ENCODE measurements at regions not wholly inside any gene's neighbourhood (a gene's known extent, or its start where the extent isn't known, plus 50 kb on each side); places are given as distances from the start of the nearest gene placed in this dataset.

GRCh38 chr14:85883966-85884365, 354.0 kb downstream of the FLRT2 start:
- DNase-seq (no peak), ATAC-seq (ENCODE audit: low read depth) (no peak)
- Mint-ChIP-seq H3K27me3 (no peaks in the 10 kb centered on the region), H3K36me3 (ENCODE audit: low read depth) (no peaks in the 10 kb centered on the region), H3K4me3 (no peak overlapping the region), H3K4me1 (no peaks in the 10 kb centered on the region), H3K27ac (no peak overlapping the region), H3K9me3 (no peaks in the 10 kb centered on the region)
- intact Hi-C loops (cut with micrococcal nuclease), result no loop called here
- POLR2A ChIA-PET, result no interaction called here
- no peak for TF ChIP-seq CTCF (IDR thresholded peaks at IDR 0.05)
- CTCF ChIA-PET, result no interaction called here

- Mint-ChIP-seq H3K4me1 (no peaks in the 10 kb centered on the region), H3K4me3 (no peak overlapping the region), H3K27me3 (no peaks in the 10 kb centered on the region), H3K36me3 (ENCODE audit: low read depth) (no peaks in the 10 kb centered on the region), H3K27ac (no peak overlapping the region), H3K9me3 (no peaks in the 10 kb centered on the region)
- ChIA-PET CTCF (no interaction called here), POLR2A (no interaction called here)
- intact Hi-C loops (cut with micrococcal nuclease), result no loop called here
- TF ChIP-seq CTCF (IDR thresholded peaks at IDR 0.05), result no peak
- DNase-seq (no peak), ATAC-seq (ENCODE audit: low read depth) (no peak)
Measured at GRCh38 chr14:85883101-85883500, 353.2 kb downstream of the FLRT2 start.

- CTCF ChIA-PET, result no interaction called here
- no peak for TF ChIP-seq CTCF (IDR thresholded peaks at IDR 0.05)
Measured at GRCh38 chr14:85881935-85882334, 352.0 kb downstream of the FLRT2 start.

GRCh38 chr14:85878874-85879273, 348.9 kb downstream of the FLRT2 start:
- H3K9me3 Mint-ChIP-seq, result no peaks in the 10 kb centered on the region
- intact Hi-C loops (cut with micrococcal nuclease), result no loop called here
- POLR2A ChIA-PET, result no interaction called here
- no peak for TF ChIP-seq CTCF (IDR thresholded peaks at IDR 0.05)
- CTCF ChIA-PET, result no interaction called here
- H3K36me3 Mint-ChIP-seq (ENCODE audit: low read depth), result no peaks in the 10 kb centered on the region
- H3K4me3 Mint-ChIP-seq, result no peak overlapping the region
- no peaks in the 10 kb centered on the region for H3K27me3 Mint-ChIP-seq
- no peak for ATAC-seq (ENCODE audit: low read depth)
- H3K27ac Mint-ChIP-seq, result no peak overlapping the region
- no peak for DNase-seq
- no peaks in the 10 kb centered on the region for H3K4me1 Mint-ChIP-seq

More at GRCh38 chr14:85881935-85882334, 352.0 kb downstream of the FLRT2 start:
- Mint-ChIP-seq H3K27me3 (no peaks in the 10 kb centered on the region), H3K4me3 (no peak overlapping the region), H3K4me1 (no peaks in the 10 kb centered on the region), H3K36me3 (ENCODE audit: low read depth) (no peaks in the 10 kb centered on the region), H3K9me3 (no peaks in the 10 kb centered on the region), H3K27ac (no peak overlapping the region)
- DNase-seq, result no peak
- intact Hi-C loops (cut with micrococcal nuclease), result no loop called here
- no peak for ATAC-seq (ENCODE audit: low read depth)
- POLR2A ChIA-PET, result no interaction called here

- intact Hi-C loops (cut with micrococcal nuclease), result no loop called here
- POLR2A ChIA-PET, result no interaction called here
- Mint-ChIP-seq H3K27ac (no peak overlapping the region), H3K4me1 (no peaks in the 10 kb centered on the region), H3K9me3 (no peaks in the 10 kb centered on the region), H3K4me3 (no peak overlapping the region), H3K27me3 (no peaks in the 10 kb centered on the region), H3K36me3 (ENCODE audit: low read depth) (no peaks in the 10 kb centered on the region)
- CTCF ChIA-PET, result no interaction called here
- DNase-seq (no peak), ATAC-seq (ENCODE audit: low read depth) (no peak)
- no peak for TF ChIP-seq CTCF (IDR thresholded peaks at IDR 0.05)
Measured at GRCh38 chr14:85873006-85873405, 343.1 kb downstream of the FLRT2 start.
